ENCODE measurements at regions not wholly inside any gene's neighbourhood (a gene's known extent, or its start where the extent isn't known, plus 50 kb on each side); places are given as distances from the start of the nearest gene placed in this dataset.

GRCh38 chr14:65819569-65819968 is 407.0 kb downstream of the FUT8 start:
- Histone ChIP-seq H3K79me2 (ENCODE audit: control insufficient read depth, insufficient read depth, low read length) (no peaks in the 10 kb centered on the region), H2AFZ (ENCODE audit: low read length) (no peak overlapping the region), H3K27ac (ENCODE audit: insufficient read depth, low read length) (no peak overlapping the region), H3K27me3 (ENCODE audit: control insufficient read depth, insufficient read depth, low read length) (no peaks in the 10 kb centered on the region), H3K4me1 (ENCODE audit: control insufficient read depth, extremely low read depth, insufficient read depth, low read length) (no peaks in the 10 kb centered on the region), H3K4me2 (ENCODE audit: extremely low read depth, insufficient read depth, low read length) (no peak overlapping the region), H3K9ac (ENCODE audit: insufficient read depth, low read length) (no peak overlapping the region), H3K9me3 (ENCODE audit: control insufficient read depth, insufficient read depth, low read depth, low read length) (no peaks in the 10 kb centered on the region), H3K36me3 (ENCODE audit: control insufficient read depth, insufficient read depth, low read length) (no peaks in the 10 kb centered on the region), H4K20me1 (ENCODE audit: control insufficient read depth, extremely low read depth, insufficient read depth, low read length) (no peaks in the 10 kb centered on the region), H3K4me3 (replicated peaks in 1 of 4; ENCODE audit: control extremely low read depth in 1 of 4, insufficient read depth in 1 of 4, low read depth in 3 of 4, low read length in 4 of 4) (no peak overlapping the region)
- no peak for DNase-seq (ENCODE audit: low read depth in 2 of 2)
- TF ChIP-seq EZH2 (IDR thresholded peaks at IDR 0.05; ENCODE audit: low read length, missing control alignments) (no peak), CTCF (conservative IDR thresholded peaks at IDR 0.05 in 1 of 2, IDR thresholded peaks at IDR 0.05 in 1 of 2; ENCODE audit: low read depth in 1 of 2, low read length in 2 of 2) (no peak)

GRCh38 chr14:65821224-65821753 is 408.8 kb downstream of the FUT8 start:
- no peak overlapping the region for H3K27ac ChIP-seq (ENCODE audit: insufficient read depth, low read length)
- H3K27me3 ChIP-seq (ENCODE audit: control insufficient read depth, insufficient read depth, low read length): peaks cover 7% of the 10 kb centered on the region
- H3K79me2 ChIP-seq (ENCODE audit: control insufficient read depth, insufficient read depth, low read length): no peaks in the 10 kb centered on the region
- no peaks in the 10 kb centered on the region for H3K36me3 ChIP-seq (ENCODE audit: control insufficient read depth, insufficient read depth, low read length)
- no peak overlapping the region for H3K4me3 ChIP-seq (replicated peaks in 1 of 4; ENCODE audit: control extremely low read depth in 1 of 4, insufficient read depth in 1 of 4, low read depth in 3 of 4, low read length in 4 of 4)
- no peak overlapping the region for H3K9ac ChIP-seq (ENCODE audit: insufficient read depth, low read length)
- no peak overlapping the region for H2AFZ ChIP-seq (ENCODE audit: low read length)
- DNase-seq (ENCODE audit: low read depth in 2 of 2): no peak
- H3K4me1 ChIP-seq (ENCODE audit: control insufficient read depth, extremely low read depth, insufficient read depth, low read length): no peaks in the 10 kb centered on the region
- H3K9me3 ChIP-seq (ENCODE audit: control insufficient read depth, insufficient read depth, low read depth, low read length): no peaks in the 10 kb centered on the region
- TF ChIP-seq EZH2 (IDR thresholded peaks at IDR 0.05; ENCODE audit: low read length, missing control alignments) (no peak), CTCF (conservative IDR thresholded peaks at IDR 0.05 in 1 of 2, IDR thresholded peaks at IDR 0.05 in 1 of 2; ENCODE audit: low read depth in 1 of 2, low read length in 2 of 2) (no peak)
- H4K20me1 ChIP-seq (ENCODE audit: control insufficient read depth, extremely low read depth, insufficient read depth, low read length): no peaks in the 10 kb centered on the region
- H3K4me2 ChIP-seq (ENCODE audit: extremely low read depth, insufficient read depth, low read length): no peak overlapping the region

- Histone ChIP-seq H3K9ac (ENCODE audit: insufficient read depth, low read length) (no peak overlapping the region), H3K4me3 (replicated peaks in 1 of 4; ENCODE audit: control extremely low read depth in 1 of 4, insufficient read depth in 1 of 4, low read depth in 3 of 4, low read length in 4 of 4) (no peak overlapping the region), H3K27ac (ENCODE audit: insufficient read depth, low read length) (no peak overlapping the region), H3K9me3 (ENCODE audit: control insufficient read depth, insufficient read depth, low read depth, low read length) (no peaks in the 10 kb centered on the region), H3K4me2 (ENCODE audit: extremely low read depth, insufficient read depth, low read length) (no peak overlapping the region), H3K27me3 (ENCODE audit: control insufficient read depth, insufficient read depth, low read length) (peaks cover 17% of the 10 kb centered on the region), H3K4me1 (ENCODE audit: control insufficient read depth, extremely low read depth, insufficient read depth, low read length) (no peaks in the 10 kb centered on the region), H2AFZ (ENCODE audit: low read length) (no peak overlapping the region), H3K79me2 (ENCODE audit: control insufficient read depth, insufficient read depth, low read length) (no peaks in the 10 kb centered on the region), H3K36me3 (ENCODE audit: control insufficient read depth, insufficient read depth, low read length) (no peaks in the 10 kb centered on the region), H4K20me1 (ENCODE audit: control insufficient read depth, extremely low read depth, insufficient read depth, low read length) (no peaks in the 10 kb centered on the region)
- DNase-seq (ENCODE audit: low read depth in 2 of 2): peak; percentile 57 to 81
- TF ChIP-seq CTCF (conservative IDR thresholded peaks at IDR 0.05 in 1 of 2, IDR thresholded peaks at IDR 0.05 in 1 of 2; ENCODE audit: low read depth in 1 of 2, low read length in 2 of 2) (peak; percentile 96 to 98), EZH2 (IDR thresholded peaks at IDR 0.05; ENCODE audit: low read length, missing control alignments) (no peak)
These were observed 411.9 kb downstream of the FUT8 start for GRCh38 chr14:65824285-65824977.

Data from fibroblast of lung (primary cell).